ENCODE measurements at regions not wholly inside any gene's neighbourhood (a gene's known extent, or its start where the extent isn't known, plus 50 kb on each side); places are given as distances from the start of the nearest gene placed in this dataset.

- TF ChIP-seq, protein P1, sequence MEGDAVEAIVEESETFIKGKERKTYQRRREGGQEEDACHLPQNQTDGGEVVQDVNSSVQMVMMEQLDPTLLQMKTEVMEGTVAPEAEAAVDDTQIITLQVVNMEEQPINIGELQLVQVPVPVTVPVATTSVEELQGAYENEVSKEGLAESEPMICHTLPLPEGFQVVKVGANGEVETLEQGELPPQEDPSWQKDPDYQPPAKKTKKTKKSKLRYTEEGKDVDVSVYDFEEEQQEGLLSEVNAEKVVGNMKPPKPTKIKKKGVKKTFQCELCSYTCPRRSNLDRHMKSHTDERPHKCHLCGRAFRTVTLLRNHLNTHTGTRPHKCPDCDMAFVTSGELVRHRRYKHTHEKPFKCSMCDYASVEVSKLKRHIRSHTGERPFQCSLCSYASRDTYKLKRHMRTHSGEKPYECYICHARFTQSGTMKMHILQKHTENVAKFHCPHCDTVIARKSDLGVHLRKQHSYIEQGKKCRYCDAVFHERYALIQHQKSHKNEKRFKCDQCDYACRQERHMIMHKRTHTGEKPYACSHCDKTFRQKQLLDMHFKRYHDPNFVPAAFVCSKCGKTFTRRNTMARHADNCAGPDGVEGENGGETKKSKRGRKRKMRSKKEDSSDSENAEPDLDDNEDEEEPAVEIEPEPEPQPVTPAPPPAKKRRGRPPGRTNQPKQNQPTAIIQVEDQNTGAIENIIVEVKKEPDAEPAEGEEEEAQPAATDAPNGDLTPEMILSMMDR (IDR thresholded peaks at IDR 0.05; ENCODE audit: low read length): no peak
- TF ChIP-seq EZH2 (optimal IDR thresholded peaks at IDR 0.05; ENCODE audit: low read depth, low read length) (no peak), EZH2phosphoT487 (IDR thresholded peaks at IDR 0.05; ENCODE audit: low read length) (no peak)
These were observed 209.9 kb upstream of the CDH20 start for GRCh38 chr18:61123309-61123708.
